Dendritic cell treated with granulocyte-macrophage colony-stimulating factor and Interleukin-4, amounts not matched to agents 40 ng/mL and 50 ng/mL, for 4 days (primary cell): ENCODE measurements at regions not wholly inside any gene's neighbourhood (a gene's known extent, or its start where the extent isn't known, plus 50 kb on each side); places are given as distances from the start of the nearest gene placed in this dataset.

ENCODE experiments used
- H3K27ac Mint-ChIP-seq: one replicate; pipeline ENCODE4 v1.8.0; 2022; ENCODE audit warnings: mild to moderate bottlenecking, mixed read lengths
- H3K27me3 Mint-ChIP-seq: one replicate; pipeline ENCODE4 v1.8.0; 2022; ENCODE audit warnings: mild to moderate bottlenecking, mixed read lengths
- H3K36me3 Mint-ChIP-seq: one replicate; pipeline ENCODE4 v1.8.0; 2022; ENCODE audit warnings: low read depth, mixed read lengths
- H3K4me1 Mint-ChIP-seq: one replicate; pipeline ENCODE4 v1.8.0; 2022; ENCODE audit warnings: low read depth, mixed read lengths
- H3K4me3 Mint-ChIP-seq: one replicate; pipeline ENCODE4 v1.8.0; 2022; ENCODE audit warnings: mild to moderate bottlenecking, moderate library complexity, mixed read lengths
- H3K9me3 Mint-ChIP-seq: one replicate; pipeline ENCODE4 v1.8.0; 2022; ENCODE audit warnings: mixed read lengths
- intact Hi-C: fragments of 100-400 bp; cut with micrococcal nuclease; formaldehyde crosslinking; loops from one replicate; pipeline ENCODE4 v1.15.0; 2022

GRCh38 chr10:88081457-88082054 lies 218.1 kb downstream of the PTEN start:
- Mint-ChIP-seq H3K36me3 (no peaks in the 10 kb centered on the region), H3K27me3 (no peaks in the 10 kb centered on the region), H3K4me1 (peaks cover 11% of the 10 kb centered on the region), H3K4me3 (no peak overlapping the region), H3K9me3 (no peaks in the 10 kb centered on the region), H3K27ac (no peak overlapping the region)
- intact Hi-C loops, result no loop called here

GRCh38 chr10:88082391-88082790 lies 219.0 kb downstream of the PTEN start:
- Mint-ChIP-seq H3K4me3 (no peak overlapping the region), H3K27me3 (no peaks in the 10 kb centered on the region), H3K9me3 (no peaks in the 10 kb centered on the region), H3K27ac (no peak overlapping the region), H3K36me3 (no peaks in the 10 kb centered on the region), H3K4me1 (peaks cover 15% of the 10 kb centered on the region)
- intact Hi-C loops, result no loop called here

GRCh38 chr10:88082806-88083596 lies 219.6 kb downstream of the PTEN start:
- no peak overlapping the region for H3K4me3 Mint-ChIP-seq
- H3K27ac Mint-ChIP-seq, result no peak overlapping the region
- H3K36me3 Mint-ChIP-seq, result no peaks in the 10 kb centered on the region
- H3K4me1 Mint-ChIP-seq, result peaks cover 18% of the 10 kb centered on the region
- H3K27me3 Mint-ChIP-seq, result no peaks in the 10 kb centered on the region
- no peaks in the 10 kb centered on the region for H3K9me3 Mint-ChIP-seq
- intact Hi-C loops, result no loop called here

GRCh38 chr10:88083597-88083989 lies 220.2 kb downstream of the PTEN start:
- H3K4me3 Mint-ChIP-seq, result no peak overlapping the region
- H3K27me3 Mint-ChIP-seq, result no peaks in the 10 kb centered on the region
- H3K4me1 Mint-ChIP-seq, result peaks cover 18% of the 10 kb centered on the region

GRCh38 chr10:88086187-88086960 lies 222.9 kb downstream of the PTEN start:
- H3K4me1 Mint-ChIP-seq, result peaks cover 40% of the 10 kb centered on the region
- H3K4me3 Mint-ChIP-seq, result no peak overlapping the region
- intact Hi-C loops, result no loop called here
- H3K9me3 Mint-ChIP-seq, result no peaks in the 10 kb centered on the region
- no peak overlapping the region for H3K27ac Mint-ChIP-seq
- H3K36me3 Mint-ChIP-seq, result no peaks in the 10 kb centered on the region
- no peaks in the 10 kb centered on the region for H3K27me3 Mint-ChIP-seq

More at GRCh38 chr10:88083597-88083989, 220.2 kb downstream of the PTEN start:
- intact Hi-C loops, result no loop called here
- no peaks in the 10 kb centered on the region for H3K9me3 Mint-ChIP-seq
- H3K27ac Mint-ChIP-seq, result no peak overlapping the region
- H3K36me3 Mint-ChIP-seq, result no peaks in the 10 kb centered on the region

GRCh38 chr10:88088441-88089340 lies 225.3 kb downstream of the PTEN start:
- Mint-ChIP-seq H3K9me3 (no peaks in the 10 kb centered on the region), H3K4me3 (no peak overlapping the region), H3K36me3 (no peaks in the 10 kb centered on the region), H3K4me1 (peaks cover 50% of the 10 kb centered on the region), H3K27ac (no peak overlapping the region), H3K27me3 (no peaks in the 10 kb centered on the region)
- intact Hi-C loops, result no loop called here

GRCh38 chr10:88089498-88089897 lies 226.1 kb downstream of the PTEN start:
- H3K36me3 Mint-ChIP-seq, result no peaks in the 10 kb centered on the region
- H3K9me3 Mint-ChIP-seq, result no peaks in the 10 kb centered on the region
- no peaks in the 10 kb centered on the region for H3K27me3 Mint-ChIP-seq
- intact Hi-C loops, result no loop called here
- peaks cover 54% of the 10 kb centered on the region for H3K4me1 Mint-ChIP-seq
- H3K4me3 Mint-ChIP-seq, result no peak overlapping the region
- no peak overlapping the region for H3K27ac Mint-ChIP-seq

GRCh38 chr10:88090568-88091214 lies 227.3 kb downstream of the PTEN start:
- Mint-ChIP-seq H3K4me3 (no peak overlapping the region), H3K27me3 (no peaks in the 10 kb centered on the region), H3K27ac (peak overlapping the region; percentile 3), H3K9me3 (no peaks in the 10 kb centered on the region), H3K4me1 (peaks cover 60% of the 10 kb centered on the region), H3K36me3 (no peaks in the 10 kb centered on the region)
- intact Hi-C loops, result no loop called here

- no peak overlapping the region for H3K27ac Mint-ChIP-seq
- no peaks in the 10 kb centered on the region for H3K36me3 Mint-ChIP-seq
- intact Hi-C loops, result no loop called here
Observed at GRCh38 chr10:88091490-88092061, 228.2 kb downstream of the PTEN start.

GRCh38 chr10:88092265-88092664 lies 228.8 kb downstream of the PTEN start:
- intact Hi-C loops, result no loop called here
- Mint-ChIP-seq H3K9me3 (no peaks in the 10 kb centered on the region), H3K27ac (no peak overlapping the region), H3K4me3 (no peak overlapping the region), H3K4me1 (peaks cover 58% of the 10 kb centered on the region), H3K27me3 (no peaks in the 10 kb centered on the region), H3K36me3 (no peaks in the 10 kb centered on the region)

More at GRCh38 chr10:88091490-88092061, 228.2 kb downstream of the PTEN start:
- H3K4me3 Mint-ChIP-seq, result no peak overlapping the region
- no peaks in the 10 kb centered on the region for H3K27me3 Mint-ChIP-seq
- H3K9me3 Mint-ChIP-seq, result no peaks in the 10 kb centered on the region
- H3K4me1 Mint-ChIP-seq, result peaks cover 60% of the 10 kb centered on the region

- H3K9me3 Mint-ChIP-seq, result no peaks in the 10 kb centered on the region
- no peak overlapping the region for H3K4me3 Mint-ChIP-seq
- no peaks in the 10 kb centered on the region for H3K27me3 Mint-ChIP-seq
- peak overlapping the region; percentile 28 for H3K27ac Mint-ChIP-seq
- no peaks in the 10 kb centered on the region for H3K36me3 Mint-ChIP-seq
- intact Hi-C loops, result no loop called here
- peaks cover 53% of the 10 kb centered on the region for H3K4me1 Mint-ChIP-seq
Observed at GRCh38 chr10:88092973-88093372, 229.5 kb downstream of the PTEN start.

- peaks cover 48% of the 10 kb centered on the region for H3K4me1 Mint-ChIP-seq
- no peaks in the 10 kb centered on the region for H3K9me3 Mint-ChIP-seq
- H3K36me3 Mint-ChIP-seq, result no peaks in the 10 kb centered on the region
- H3K4me3 Mint-ChIP-seq, result no peak overlapping the region
- H3K27ac Mint-ChIP-seq, result no peak overlapping the region
- intact Hi-C loops, result no loop called here
- H3K27me3 Mint-ChIP-seq, result no peaks in the 10 kb centered on the region
Observed at GRCh38 chr10:88094795-88095194, 231.4 kb downstream of the PTEN start.

GRCh38 chr10:88095223-88095721 lies 231.8 kb downstream of the PTEN start:
- H3K36me3 Mint-ChIP-seq, result no peaks in the 10 kb centered on the region
- no peak overlapping the region for H3K27ac Mint-ChIP-seq
- H3K4me3 Mint-ChIP-seq, result no peak overlapping the region
- H3K27me3 Mint-ChIP-seq, result no peaks in the 10 kb centered on the region
- peaks cover 43% of the 10 kb centered on the region for H3K4me1 Mint-ChIP-seq
- intact Hi-C loops, result no loop called here
- H3K9me3 Mint-ChIP-seq, result no peaks in the 10 kb centered on the region
